Lung (tissue), 11 donors: ENCODE measurements at regions not wholly inside any gene's neighbourhood (a gene's known extent, or its start where the extent isn't known, plus 50 kb on each side); places are given as distances from the start of the nearest gene placed in this dataset.
A peak's percentile ranks its signal among the peaks of the same experiment; 100 is the strongest.

ENCODE experiments used
- ATAC-seq: fragments of 200-7000 bp; cut with Tn5 transposase; one replicate; pipeline ENCODE4 v1.9.1; 2020; ENCODE audit warnings: moderate number of reproducible peaks; ENCODE audit not compliant: insufficient read depth, low FRiP score
- DNase-seq, 3 donors: peaks; one replicate each; pipeline ENCODE4 v3.0.0-alpha.2; 2013 to 2017
- H3K27ac ChIP-seq, 2 donors: one replicate each; pipeline ENCODE4 v1.5.1; 2013; ENCODE audit warnings: mild to moderate bottlenecking in 2 of 2, moderate library complexity in 2 of 2, control low read depth in 1 of 2, inconsistent platforms in 1 of 2, low read depth in 1 of 2, low read length in 1 of 2
- H3K27me3 ChIP-seq, 3 donors: one replicate each; pipeline ENCODE4 v1.5.1; 2013; ENCODE audit warnings: low read length in 2 of 3; ENCODE audit not compliant: control insufficient read depth in 3 of 3, insufficient read depth in 3 of 3
- H3K36me3 ChIP-seq, 4 donors: one replicate each; pipeline ENCODE4 v1.5.1; 2013; ENCODE audit warnings: low read length in 4 of 4, mild to moderate bottlenecking in 1 of 4, moderate library complexity in 1 of 4; ENCODE audit not compliant: control insufficient read depth in 4 of 4, insufficient read depth in 4 of 4
- H3K4me1 ChIP-seq, 5 donors: one replicate each; pipeline ENCODE4 v1.5.1; 2013; ENCODE audit warnings: low read length in 5 of 5, mild to moderate bottlenecking in 2 of 5, moderate library complexity in 1 of 5; ENCODE audit not compliant: control insufficient read depth in 5 of 5, insufficient read depth in 5 of 5
- H3K4me3 ChIP-seq: one replicate; pipeline ENCODE4 v1.5.1; 2013; ENCODE audit warnings: mild to moderate bottlenecking, control low read depth, moderate library complexity
- H3K9ac ChIP-seq, 2 donors: one replicate each; pipeline ENCODE4 v1.5.1; 2013; ENCODE audit warnings: low read length in 2 of 2, control low read depth in 1 of 2; ENCODE audit not compliant: insufficient read depth in 1 of 2
- H3K9me3 ChIP-seq, 4 donors: one replicate each; pipeline ENCODE4 v1.5.1; 2013; ENCODE audit warnings: low read length in 3 of 4, mild to moderate bottlenecking in 1 of 4, moderate library complexity in 1 of 4; ENCODE audit not compliant: control insufficient read depth in 4 of 4, insufficient read depth in 3 of 4
- WGBS, 2 donors: extraction: QIAGEN DNeasy Blood & Tissue Kit; methylation state at CpG; one replicate each; pipeline ENCODE4 v1.1.7; 2013; 5-methylcytosine and 5-hydroxymethylcytosine counted together
- TF ChIP-seq, protein P1 (sequence below): IDR thresholded peaks from 2 replicates; pipeline ENCODE4 v1.5.1; 2012; ENCODE audit warnings: mild to moderate bottlenecking; ENCODE audit errors: control extremely low read depth, extremely low read depth
- donor health status: control.
- donor health status: control.
- donor health status: Bipolar disorder and iron deficiency.
- donor health status: healthy.
- donor health status: DM: yes; HTN: yes; CAD: no.

- WGBS, 2 donors: 72 to 85% methylated on average over 7 of the region's 7 CpGs
- no peak for ATAC-seq
Measured at GRCh38 chr2:5521461-5521860, 170.7 kb upstream of the SOX11 start.

GRCh38 chr2:5524551-5524950 lies 167.6 kb upstream of the SOX11 start:
- Histone ChIP-seq H3K4me3 (no peak overlapping the region), H3K36me3 (no peaks in the 10 kb centered on the region), H3K27ac (no peak overlapping the region), H3K27me3 (no peaks in the 10 kb centered on the region), H3K9ac (no peak overlapping the region), H3K9me3 (no peaks in the 10 kb centered on the region), H3K4me1 (peaks cover 0 to 10% (median 0%) of the 10 kb centered on the region in 5 donors)
- TF ChIP-seq, protein P1, sequence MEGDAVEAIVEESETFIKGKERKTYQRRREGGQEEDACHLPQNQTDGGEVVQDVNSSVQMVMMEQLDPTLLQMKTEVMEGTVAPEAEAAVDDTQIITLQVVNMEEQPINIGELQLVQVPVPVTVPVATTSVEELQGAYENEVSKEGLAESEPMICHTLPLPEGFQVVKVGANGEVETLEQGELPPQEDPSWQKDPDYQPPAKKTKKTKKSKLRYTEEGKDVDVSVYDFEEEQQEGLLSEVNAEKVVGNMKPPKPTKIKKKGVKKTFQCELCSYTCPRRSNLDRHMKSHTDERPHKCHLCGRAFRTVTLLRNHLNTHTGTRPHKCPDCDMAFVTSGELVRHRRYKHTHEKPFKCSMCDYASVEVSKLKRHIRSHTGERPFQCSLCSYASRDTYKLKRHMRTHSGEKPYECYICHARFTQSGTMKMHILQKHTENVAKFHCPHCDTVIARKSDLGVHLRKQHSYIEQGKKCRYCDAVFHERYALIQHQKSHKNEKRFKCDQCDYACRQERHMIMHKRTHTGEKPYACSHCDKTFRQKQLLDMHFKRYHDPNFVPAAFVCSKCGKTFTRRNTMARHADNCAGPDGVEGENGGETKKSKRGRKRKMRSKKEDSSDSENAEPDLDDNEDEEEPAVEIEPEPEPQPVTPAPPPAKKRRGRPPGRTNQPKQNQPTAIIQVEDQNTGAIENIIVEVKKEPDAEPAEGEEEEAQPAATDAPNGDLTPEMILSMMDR: no peak
- ATAC-seq (no peak), DNase-seq (no peak)
- WGBS, 2 donors: 90 to 91% methylated on average over 1 of the region's 1 CpG

More at GRCh38 chr2:5521461-5521860, 170.7 kb upstream of the SOX11 start:
- no peaks in the 10 kb centered on the region for H3K36me3 ChIP-seq
- no peak overlapping the region for H3K27ac ChIP-seq
- no peak overlapping the region for H3K4me3 ChIP-seq
- H3K27me3 ChIP-seq: no peaks in the 10 kb centered on the region
- H3K9ac ChIP-seq: no peak overlapping the region
- TF ChIP-seq, protein P1: no peak
- DNase-seq: peak in 1 of 3 donors; percentile 42
- H3K9me3 ChIP-seq: no peaks in the 10 kb centered on the region
- peaks cover 0 to 10% (median 0%) of the 10 kb centered on the region in 5 donors for H3K4me1 ChIP-seq

DNA sequence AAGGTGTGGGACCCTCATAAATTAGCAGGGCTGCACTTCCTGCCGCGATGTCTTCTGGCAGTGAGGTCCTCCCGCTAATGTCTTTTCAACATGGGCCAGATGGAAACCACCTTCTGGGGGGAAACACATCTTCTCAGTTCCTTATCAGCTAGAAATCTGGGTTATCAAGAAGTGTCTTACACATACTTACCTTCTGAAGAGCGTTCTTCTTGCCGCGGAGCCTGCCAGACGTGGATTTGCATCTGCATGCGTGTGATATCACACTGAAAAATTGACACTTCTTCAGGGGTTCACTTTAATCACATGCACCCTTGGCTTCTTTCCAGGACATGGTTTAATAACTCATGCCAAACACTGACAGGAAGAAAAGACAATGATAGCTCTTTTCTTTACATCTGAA lies 163.5 kb upstream of the SOX11 start:
- no peaks in the 10 kb centered on the region for H3K4me1 ChIP-seq
- ATAC-seq (no peak), DNase-seq (no peak)
- H3K9ac ChIP-seq: no peak overlapping the region
- TF ChIP-seq, protein P1: no peak
- H3K27ac ChIP-seq: no peak overlapping the region
- 53 to 74% methylated on average over 8 of the region's 8 CpGs for WGBS, 2 donors
- no peak overlapping the region for H3K4me3 ChIP-seq
- no peaks in the 10 kb centered on the region for H3K36me3 ChIP-seq
- H3K27me3 ChIP-seq: no peaks in the 10 kb centered on the region
- H3K9me3 ChIP-seq: no peaks in the 10 kb centered on the region

GRCh38 chr2:5530011-5530696 lies 162.0 kb upstream of the SOX11 start:
- Histone ChIP-seq H3K36me3 (no peaks in the 10 kb centered on the region), H3K9ac (no peak overlapping the region), H3K9me3 (no peaks in the 10 kb centered on the region), H3K27ac (no peak overlapping the region), H3K27me3 (no peaks in the 10 kb centered on the region), H3K4me1 (no peaks in the 10 kb centered on the region), H3K4me3 (no peak overlapping the region)
- no peak for ATAC-seq
- no peak for DNase-seq
- WGBS, 2 donors: 91 to 93% methylated on average over 11 of the region's 11 CpGs
- TF ChIP-seq, protein P1: no peak
